A549 (cell line): ENCODE measurements at regions not wholly inside any gene's neighbourhood (a gene's known extent, or its start where the extent isn't known, plus 50 kb on each side); places are given as distances from the start of the nearest gene placed in this dataset.

Source experiments
- ATAC-seq, 2 experiments: fragments of 200-7000 bp in 1 of 2; fragments of >200 bp in 1 of 2; cut with Nextera tagmentation in 1 of 2; cut with Tn5 transposase in 1 of 2; 3 replicates each; pipeline versions ENCODE4 v1.8.0 to v1.9.1; 2018 to 2020; ENCODE audit warnings: mild to moderate bottlenecking in 1 of 2, moderate library complexity in 1 of 2
- CTCF ChIA-PET: fragments of 300-600 bp; sonication (Branson Sonifier 250); formaldehyde crosslinking; extraction: SDS; loops from one replicate; lab custom pipeline; 2021; ENCODE audit warnings: antibody characterized with exemption, inconsistent platforms; lab: Yijun Ruan, JAX
- POLR2A ChIA-PET: fragments of 350-600 bp; formaldehyde crosslinking; extraction: SDS; loops from one replicate; lab custom pipeline; 2021; ENCODE audit warnings: antibody characterized with exemption, inconsistent platforms; lab: Yijun Ruan, JAX
- DNase-seq, 2 experiments: peaks; one replicate each; pipeline versions ENCODE4 v3.0.0 to v3.0.0-alpha.2; 2011 to 2016; ENCODE audit warnings: low read depth in 1 of 2, low spot score in 1 of 2
- FAIRE-seq: peaks from 2 replicates; lab custom pipeline; 2011; peaks lifted over from hg19 to GRCh38; lab: Jason Lieb, UNC
- H3K27ac ChIP-seq, 2 experiments: fragments of >200 bp; sonication (Bioruptor Twin); formaldehyde crosslinking; 3 replicates each; pipeline ENCODE4 v1.5.1; 2016 to 2017
- H3K4me1 ChIP-seq: fragments of >200 bp; sonication (Bioruptor Twin); formaldehyde crosslinking; 3 replicates; pipeline ENCODE4 v1.6.1; 2016
- H3K4me2 ChIP-seq: fragments of >200 bp; sonication (Bioruptor Twin); formaldehyde crosslinking; 3 replicates; pipeline ENCODE4 v1.6.1; 2016
- H3K4me3 ChIP-seq: fragments of >200 bp; sonication (Bioruptor Twin); formaldehyde crosslinking; 3 replicates; pipeline ENCODE4 v1.5.1; 2016
- H3K9me3 ChIP-seq: fragments of >200 bp; sonication (Bioruptor Twin); formaldehyde crosslinking; 3 replicates; pipeline ENCODE4 v1.6.1; 2016
- ATOH8 ChIP-seq: fragments of 250-450 bp; sonication (Bioruptor Pico); IDR thresholded peaks from 2 replicates; pipeline ENCODE4 v1.5.0; 2020; ENCODE audit warnings: low read depth, mild to moderate bottlenecking, moderate library complexity
- BHLHE40 ChIP-seq: IDR thresholded peaks from 2 replicates; pipeline ENCODE4 v1.6.1; 2012; ENCODE audit warnings: low read depth, low read length, inconsistent platforms
- CBX2 ChIP-seq: fragments of 200-600 bp; sonication (generic); IDR thresholded peaks from 2 replicates; pipeline ENCODE4 v1.6.1; 2016; ENCODE audit warnings: low read depth, mild to moderate bottlenecking, borderline replicate concordance
- CEBPB ChIP-seq, 2 experiments: fragments of >200 bp in 1 of 2; sonication (Bioruptor Twin) in 1 of 2; formaldehyde crosslinking in 1 of 2; IDR thresholded peaks; 2 replicates each; pipeline ENCODE4 v1.6.1; 2012 to 2016
- CHD2 ChIP-seq: fragments of 150-350 bp; IDR thresholded peaks from 2 replicates; pipeline ENCODE4 v1.6.1; 2014; ENCODE audit warnings: low read length; ENCODE audit not compliant: partially characterized antibody
- CTCF ChIP-seq: fragments of >200 bp; sonication (Bioruptor Twin); formaldehyde crosslinking; IDR thresholded peaks from 3 replicates; pipeline ENCODE4 v1.5.1; 2016
- EHMT2 ChIP-seq: fragments of 200-600 bp; sonication (generic); IDR thresholded peaks from 2 replicates; pipeline ENCODE4 v1.6.1; 2016; ENCODE audit warnings: antibody characterized with exemption, low read depth, mild to moderate bottlenecking, moderate library complexity
- ELK1 ChIP-seq: fragments of 150-350 bp; IDR thresholded peaks from 2 replicates; pipeline ENCODE4 v1.6.1; 2014; ENCODE audit warnings: low read depth, mild to moderate bottlenecking, low read length
- FOXS1 ChIP-seq: fragments of 250-450 bp; sonication (Bioruptor Pico); IDR thresholded peaks from 2 replicates; pipeline ENCODE4 v1.5.0; 2020; ENCODE audit warnings: mild to moderate bottlenecking, moderate library complexity
- HES2 ChIP-seq: fragments of >200 bp; sonication (Bioruptor Twin); formaldehyde crosslinking; IDR thresholded peaks from 2 replicates; pipeline ENCODE4 v1.6.1; 2016
- HEYL ChIP-seq: fragments of 250-450 bp; sonication (Bioruptor Pico); IDR thresholded peaks from 2 replicates; pipeline ENCODE4 v1.8.0; 2021; ENCODE audit warnings: mild to moderate bottlenecking, moderate library complexity
- HOXB5 ChIP-seq: fragments of 250-450 bp; sonication (Bioruptor Pico); IDR thresholded peaks from 2 replicates; pipeline ENCODE4 v1.5.0; 2020; ENCODE audit warnings: mild to moderate bottlenecking, moderate library complexity
- MAFK ChIP-seq: fragments of 450-650 bp; IDR thresholded peaks from 2 replicates; pipeline ENCODE4 v1.6.1; 2014; ENCODE audit not compliant: partially characterized antibody
- POLR2AphosphoS2 ChIP-seq: conservative IDR thresholded peaks from 2 replicates; pipeline ENCODE4 v1.6.1; 2012; ENCODE audit warnings: low read length, improper control_type of control experiment, inconsistent platforms
- RAD21 ChIP-seq, 2 experiments: fragments of >200 bp in 1 of 2; sonication (Bioruptor Twin) in 1 of 2; formaldehyde crosslinking in 1 of 2; IDR thresholded peaks in 1 of 2; conservative IDR thresholded peaks in 1 of 2; 2 replicates in 1 of 2; 3 replicates in 1 of 2; pipeline ENCODE4 v1.6.1; 2012 to 2018; ENCODE audit warnings: inconsistent platforms in 1 of 2
- RARB ChIP-seq: fragments of 250-450 bp; sonication (Bioruptor Pico); IDR thresholded peaks from 2 replicates; pipeline ENCODE4 v1.8.0; 2021; ENCODE audit warnings: mild to moderate bottlenecking, moderate library complexity
- TFCP2L1 ChIP-seq: fragments of 250-450 bp; sonication (Bioruptor Pico); IDR thresholded peaks from 2 replicates; pipeline ENCODE4 v1.5.0; 2021; ENCODE audit warnings: mild to moderate bottlenecking
- ZSCAN20 ChIP-seq: fragments of 250-450 bp; sonication (Bioruptor Pico); IDR thresholded peaks from 2 replicates; pipeline ENCODE4 v1.8.0; 2022; ENCODE audit warnings: mild to moderate bottlenecking, moderate library complexity
- WGBS: methylation state at CpG from one replicate; pipeline ENCODE4 v1.1.6; 2017; ENCODE audit errors: missing lambda C conversion rate; 5-methylcytosine and 5-hydroxymethylcytosine counted together

GRCh38 chr5:17148481-17148880 is 69.0 kb upstream of the BASP1 start:
- TF ChIP-seq CEBPB (IDR thresholded peaks at IDR 0.05) (no peak), TFCP2L1 (CRISPR knock-in tag) (no peak), BHLHE40 (no peak), CBX2 (no peak), HES2 (no peak), EHMT2 (no peak), RAD21 (conservative IDR thresholded peaks at IDR 0.05 in 1 of 2, IDR thresholded peaks at IDR 0.05 in 1 of 2) (no peak)
- CTCF ChIA-PET, result interaction anchor here (0.9 to 3.8 kb wide), 3 partner anchors 16 to 42 kb away, joined by 3 to 23 read pairs (median 22); no protein-coding TSS in a partner anchor
- ATAC-seq (no peak), FAIRE-seq (no peak), DNase-seq (no peak)
- POLR2A ChIA-PET, result no interaction called here
- no peak overlapping the region for H3K4me2 ChIP-seq
- no peak overlapping the region for H3K4me3 ChIP-seq
- no peak overlapping the region for H3K27ac ChIP-seq
- no peaks in the 10 kb centered on the region for H3K9me3 ChIP-seq
- H3K4me1 ChIP-seq, result peaks cover 14% of the 10 kb centered on the region
- WGBS, result 85% methylated on average over 1 of the region's 1 CpG

GRCh38 chr5:17149786-17150185 is 67.6 kb upstream of the BASP1 start:
- POLR2A ChIA-PET, result interaction anchor here (0.6 kb wide), 1 partner anchor 19 kb away, joined by 3 read pairs; no protein-coding TSS in a partner anchor
- no peak overlapping the region for H3K4me3 ChIP-seq
- no peak overlapping the region for H3K27ac ChIP-seq
- TF ChIP-seq ZSCAN20 (CRISPR knock-in tag) (no peak), MAFK (no peak), CEBPB (IDR thresholded peaks at IDR 0.05) (no peak), RARB (CRISPR knock-in tag) (no peak), HEYL (CRISPR knock-in tag) (no peak), FOXS1 (CRISPR knock-in tag) (no peak), HES2 (no peak), CHD2 (no peak), ELK1 (no peak), RAD21 (conservative IDR thresholded peaks at IDR 0.05 in 1 of 2, IDR thresholded peaks at IDR 0.05 in 1 of 2) (no peak)
- FAIRE-seq (no peak), DNase-seq (no peak), ATAC-seq (no peak)
- H3K4me2 ChIP-seq, result no peak overlapping the region
- peaks cover 21% of the 10 kb centered on the region for H3K4me1 ChIP-seq
- CTCF ChIA-PET, result interaction anchor here (1.3 to 3.8 kb wide), 3 partner anchors 18 to 40 kb away, joined by 3 to 23 read pairs (median 22); no protein-coding TSS in a partner anchor
- no peaks in the 10 kb centered on the region for H3K9me3 ChIP-seq

GRCh38 chr5:17150531-17150930 is 66.9 kb upstream of the BASP1 start:
- WGBS, result 87% methylated on average over 3 of the region's 3 CpGs
- TF ChIP-seq CTCF, result no peak
- TF ChIP-seq RAD21 (conservative IDR thresholded peaks at IDR 0.05 in 1 of 2, IDR thresholded peaks at IDR 0.05 in 1 of 2), result no peak
- no peak for TF ChIP-seq HOXB5 (CRISPR knock-in tag)
- TF ChIP-seq POLR2AphosphoS2, result no peak
- TF ChIP-seq ATOH8 (CRISPR knock-in tag), result no peak
- TF ChIP-seq, all 56 proteins: peak for 0

More at GRCh38 chr5:17150531-17150930, 66.9 kb upstream of the BASP1 start:
- ChIA-PET POLR2A (no interaction called here), CTCF (interaction anchor here (0.8 to 3.8 kb wide), 4 partner anchors 18 to 40 kb away, joined by 3 to 23 read pairs (median 12); no protein-coding TSS in a partner anchor)
- FAIRE-seq, result no peak
- DNase-seq, result no peak
- no peaks in the 10 kb centered on the region for H3K9me3 ChIP-seq
- H3K4me2 ChIP-seq, result no peak overlapping the region
- H3K4me1 ChIP-seq, result peaks cover 21% of the 10 kb centered on the region
- H3K27ac ChIP-seq, result no peak overlapping the region
- H3K4me3 ChIP-seq, result no peak overlapping the region
- no peak for ATAC-seq
